HCT116 (cell line): ENCODE measurements at regions not wholly inside any gene's neighbourhood (a gene's known extent, or its start where the extent isn't known, plus 50 kb on each side); places are given as distances from the start of the nearest gene placed in this dataset.

ENCODE experiments used
- ATAC-seq: fragments of 200-7000 bp; cut with Tn5 transposase; 2 replicates; pipeline ENCODE4 v1.9.1; 2020; ENCODE audit warnings: mild to moderate bottlenecking, moderate library complexity
- BruUV-seq: library from RNA; stranded (reverse); fragments of 400-500 nt; replicated peaks from 2 replicates; lab custom pipeline; 2021; lab: Mats Ljungman, UMichigan
- CTCF ChIA-PET: fragments of 300-600 bp; sonication (Branson Sonifier 250); formaldehyde crosslinking; loops from one replicate; lab custom pipeline; 2021; ENCODE audit warnings: antibody characterized with exemption; lab: Charles Lee
- POLR2A ChIA-PET: fragments of 300-600, 350-600 bp; sonication (Branson Sonifier 250); formaldehyde crosslinking; loops from one replicate; lab custom pipeline; 2021; ENCODE audit warnings: antibody characterized with exemption; lab: Charles Lee
- RAD21 ChIA-PET, 2 experiments: fragments of 300-600 bp; sonication (Branson Sonifier 250); formaldehyde crosslinking; loops; one replicate each; lab custom pipeline; 2023; ENCODE audit warnings: low total read pairs in 2 of 2; ENCODE audit not compliant: uncharacterized antibody in 2 of 2, unreplicated experiment in 2 of 2, low non-redundant PET in 1 of 2; lab: Charles Lee
- DNase-seq: peaks from one replicate; pipeline ENCODE4 v3.0.0-alpha.2; 2010; ENCODE audit warnings: low read depth, low spot score
- H2AFZ ChIP-seq: fragments of 200-600 bp; shearing (Covaris generic), sonication (generic); 2 replicates; pipeline ENCODE4 v1.6.1; 2017; ENCODE audit warnings: low read depth, mixed run types, mixed read lengths, antibody characterized with exemption, low read length; ENCODE audit not compliant: poor library complexity, severe bottlenecking
- H3K27ac ChIP-seq: 2 replicates; pipeline ENCODE4 v1.5.1; 2012; ENCODE audit warnings: low read depth, low read length
- H3K27me3 ChIP-seq: fragments of 200-600 bp; sonication (generic); 2 replicates; pipeline ENCODE4 v1.6.1; 2016; ENCODE audit warnings: mixed run types, low read length, mixed read lengths; ENCODE audit not compliant: insufficient read depth
- H3K36me3 ChIP-seq, 2 experiments: fragments of 200-500 bp in 1 of 2; fragments of 200-600 bp in 1 of 2; sonication (Bioruptor generic) in 1 of 2; sonication (generic) in 1 of 2; 2 replicates each; pipeline versions ENCODE4 v1.5.1 to v1.6.1; 2014 to 2016; ENCODE audit warnings: low read length in 2 of 2, inconsistent platforms in 1 of 2, mixed read lengths in 1 of 2, mixed run types in 1 of 2; ENCODE audit not compliant: insufficient read depth in 2 of 2, control insufficient read depth in 1 of 2
- H3K4me1 ChIP-seq, 2 experiments: fragments of 200-600 bp in 1 of 2; sonication (generic) in 1 of 2; 2 replicates each; pipeline versions ENCODE4 v1.5.1 to v1.6.1; 2012 to 2017; ENCODE audit warnings: low read length in 2 of 2, inconsistent platforms in 1 of 2, mild to moderate bottlenecking in 1 of 2, mixed read lengths in 1 of 2, mixed run types in 1 of 2, moderate library complexity in 1 of 2; ENCODE audit not compliant: insufficient read depth in 2 of 2, control insufficient read depth in 1 of 2
- H3K4me2 ChIP-seq: fragments of 200-600 bp; sonication (generic); 2 replicates; pipeline ENCODE4 v1.6.1; 2017; ENCODE audit warnings: mixed run types, low read length, mixed read lengths
- H3K4me3 ChIP-seq, 2 experiments: fragments of 200-600 bp in 1 of 2; sonication (generic) in 1 of 2; replicated peaks in 1 of 2; 2 replicates each; pipeline ENCODE4 v1.5.1; 2011 to 2016; ENCODE audit warnings: low read length in 2 of 2, control low read depth in 1 of 2, low read depth in 1 of 2, mild to moderate bottlenecking in 1 of 2, mixed read lengths in 1 of 2, mixed run types in 1 of 2
- H3K79me2 ChIP-seq: fragments of 200-600 bp; sonication (generic); 2 replicates; pipeline ENCODE4 v1.6.1; 2017; ENCODE audit warnings: mild to moderate bottlenecking, mixed run types, low read length, moderate library complexity, mixed read lengths; ENCODE audit not compliant: insufficient read depth
- H3K9ac ChIP-seq: fragments of 200-600 bp; sonication (generic); 2 replicates; pipeline ENCODE4 v1.6.1; 2016; ENCODE audit warnings: low read length, mixed read lengths
- H3K9me2 ChIP-seq: fragments of 200-600 bp; sonication (generic), shearing (Covaris generic); 2 replicates; pipeline ENCODE4 v1.6.1; 2017; ENCODE audit warnings: mixed run types, mild to moderate bottlenecking, moderate library complexity; ENCODE audit not compliant: insufficient read depth
- H3K9me3 ChIP-seq, 2 experiments: fragments of 200-500 bp in 1 of 2; fragments of 200-600 bp in 1 of 2; sonication (Bioruptor generic) in 1 of 2; sonication (generic) in 1 of 2; 2 replicates each; pipeline ENCODE4 v1.6.1; 2014 to 2017; ENCODE audit warnings: low read length in 2 of 2, mixed read lengths in 2 of 2, inconsistent platforms in 1 of 2, low read depth in 1 of 2, mild to moderate bottlenecking in 1 of 2, mixed run types in 1 of 2, moderate library complexity in 1 of 2; ENCODE audit not compliant: control insufficient read depth in 1 of 2, insufficient read depth in 1 of 2
- H4K20me1 ChIP-seq: fragments of 200-600 bp; sonication (generic), shearing (Covaris generic); 2 replicates; pipeline ENCODE4 v1.6.1; 2017; ENCODE audit warnings: mixed run types, mild to moderate bottlenecking, moderate library complexity; ENCODE audit not compliant: insufficient read depth
- ATF3 ChIP-seq: IDR thresholded peaks from 2 replicates; pipeline ENCODE4 v1.6.1; 2012
- CBX3 ChIP-seq: IDR thresholded peaks from 2 replicates; pipeline ENCODE4 v1.6.1; 2012; ENCODE audit warnings: low read depth
- CEBPB ChIP-seq: IDR thresholded peaks from 2 replicates; pipeline ENCODE4 v1.6.1; 2012; ENCODE audit warnings: low read depth
- EZH2 ChIP-seq: fragments of 200-600 bp; sonication (generic); IDR thresholded peaks from 2 replicates; pipeline ENCODE4 v1.6.1; 2017; ENCODE audit warnings: antibody characterized with exemption, mixed run types
- EZH2phosphoT487 ChIP-seq: fragments of 200-600 bp; IDR thresholded peaks from 2 replicates; pipeline ENCODE4 v1.6.1; 2018; ENCODE audit warnings: antibody characterized with exemption, borderline replicate concordance
- JUND ChIP-seq: IDR thresholded peaks from 2 replicates; pipeline ENCODE4 v1.6.1; 2012
- POLR2AphosphoS5 ChIP-seq: IDR thresholded peaks from 2 replicates; pipeline ENCODE4 v1.6.1; 2011; ENCODE audit warnings: mild to moderate bottlenecking, low read depth, low read length, moderate library complexity
- SIN3A ChIP-seq: IDR thresholded peaks from 2 replicates; pipeline ENCODE4 v1.6.1; 2012; ENCODE audit warnings: low read depth
- SP1 ChIP-seq: IDR thresholded peaks from 2 replicates; pipeline ENCODE4 v1.6.1; 2012; ENCODE audit warnings: low read depth
- ZBTB33 ChIP-seq: IDR thresholded peaks from 2 replicates; pipeline ENCODE4 v1.6.1; 2011; ENCODE audit warnings: mild to moderate bottlenecking, low read length, moderate library complexity; ENCODE audit not compliant: insufficient replicate concordance; ENCODE audit errors: extremely low read depth
- ZNF274 ChIP-seq: fragments of 200-500 bp; sonication (Bioruptor generic); IDR thresholded peaks from 2 replicates; pipeline ENCODE4 v1.6.1; 2014; ENCODE audit warnings: mild to moderate bottlenecking, low read depth, low read length, inconsistent platforms
- intact Hi-C: fragments of 100-400 bp; cut with micrococcal nuclease; formaldehyde crosslinking; loops from 2 replicates; pipeline ENCODE4 v1.10.0; 2022
- TF ChIP-seq, protein P1 (sequence below): IDR thresholded peaks from 2 replicates; pipeline ENCODE4 v1.6.1; 2012; ENCODE audit warnings: low read depth

DNA sequence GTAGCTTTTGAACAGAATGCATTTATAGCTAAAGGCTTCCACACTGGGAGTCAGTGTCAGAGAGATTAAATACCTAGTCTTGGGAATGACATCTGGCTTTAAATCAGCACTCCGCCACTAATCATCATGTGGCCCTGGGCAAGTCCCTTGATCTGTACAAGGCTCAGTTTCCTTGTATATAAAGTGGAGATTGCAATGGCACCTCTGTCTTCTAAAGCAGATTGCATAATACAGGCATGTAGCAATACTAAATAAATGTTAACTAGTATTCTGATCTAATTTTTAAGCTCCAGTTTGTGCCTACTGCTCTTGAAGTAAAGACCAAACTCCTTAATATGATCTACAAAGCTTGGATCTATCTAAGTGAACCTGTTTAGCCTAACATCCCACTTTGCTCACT is 249.4 kb downstream of the PLPP3 start:
- Histone ChIP-seq H3K4me3 (no peak overlapping the region), H3K9me2 (no peaks in the 10 kb centered on the region), H4K20me1 (no peaks in the 10 kb centered on the region), H2AFZ (no peak overlapping the region), H3K79me2 (no peaks in the 10 kb centered on the region), H3K27me3 (no peaks in the 10 kb centered on the region), H3K27ac (no peak overlapping the region), H3K9me3 (no peaks in the 10 kb centered on the region), H3K4me2 (no peak overlapping the region), H3K4me1 (peaks cover 3 to 19% of the 10 kb centered on the region in 2 experiments; a peak in 2 of 4 replicates), H3K36me3 (no peaks in the 10 kb centered on the region), H3K9ac (no peak overlapping the region)
- DNase-seq, result no peak
- BruUV-seq, result no TSS peak
- TF ChIP-seq JUND (no peak), ZNF274 (no peak), ATF3 (no peak), ZBTB33 (no peak), EZH2 (no peak), CEBPB (no peak), EZH2phosphoT487 (no peak), SP1 (no peak), POLR2AphosphoS5 (no peak), CBX3 (no peak), SIN3A (no peak)
- TF ChIP-seq, protein P1, sequence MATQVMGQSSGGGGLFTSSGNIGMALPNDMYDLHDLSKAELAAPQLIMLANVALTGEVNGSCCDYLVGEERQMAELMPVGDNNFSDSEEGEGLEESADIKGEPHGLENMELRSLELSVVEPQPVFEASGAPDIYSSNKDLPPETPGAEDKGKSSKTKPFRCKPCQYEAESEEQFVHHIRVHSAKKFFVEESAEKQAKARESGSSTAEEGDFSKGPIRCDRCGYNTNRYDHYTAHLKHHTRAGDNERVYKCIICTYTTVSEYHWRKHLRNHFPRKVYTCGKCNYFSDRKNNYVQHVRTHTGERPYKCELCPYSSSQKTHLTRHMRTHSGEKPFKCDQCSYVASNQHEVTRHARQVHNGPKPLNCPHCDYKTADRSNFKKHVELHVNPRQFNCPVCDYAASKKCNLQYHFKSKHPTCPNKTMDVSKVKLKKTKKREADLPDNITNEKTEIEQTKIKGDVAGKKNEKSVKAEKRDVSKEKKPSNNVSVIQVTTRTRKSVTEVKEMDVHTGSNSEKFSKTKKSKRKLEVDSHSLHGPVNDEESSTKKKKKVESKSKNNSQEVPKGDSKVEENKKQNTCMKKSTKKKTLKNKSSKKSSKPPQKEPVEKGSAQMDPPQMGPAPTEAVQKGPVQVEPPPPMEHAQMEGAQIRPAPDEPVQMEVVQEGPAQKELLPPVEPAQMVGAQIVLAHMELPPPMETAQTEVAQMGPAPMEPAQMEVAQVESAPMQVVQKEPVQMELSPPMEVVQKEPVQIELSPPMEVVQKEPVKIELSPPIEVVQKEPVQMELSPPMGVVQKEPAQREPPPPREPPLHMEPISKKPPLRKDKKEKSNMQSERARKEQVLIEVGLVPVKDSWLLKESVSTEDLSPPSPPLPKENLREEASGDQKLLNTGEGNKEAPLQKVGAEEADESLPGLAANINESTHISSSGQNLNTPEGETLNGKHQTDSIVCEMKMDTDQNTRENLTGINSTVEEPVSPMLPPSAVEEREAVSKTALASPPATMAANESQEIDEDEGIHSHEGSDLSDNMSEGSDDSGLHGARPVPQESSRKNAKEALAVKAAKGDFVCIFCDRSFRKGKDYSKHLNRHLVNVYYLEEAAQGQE, result no peak
- RAD21 ChIA-PET, result no interaction called here
- intact Hi-C loops, result no loop called here
- POLR2A ChIA-PET, result no interaction called here
- CTCF ChIA-PET, result no interaction called here
- no peak for ATAC-seq
